ENCODE measurements at regions not wholly inside any gene's neighbourhood (a gene's known extent, or its start where the extent isn't known, plus 50 kb on each side); places are given as distances from the start of the nearest gene placed in this dataset.

GRCh38 chr13:69595181-69595580, 512.4 kb upstream of the ATXN8OS start:
- Histone ChIP-seq H3K27ac (no peak overlapping the region), H3K4me3 (no peak overlapping the region), H3K4me1 (no peaks in the 10 kb centered on the region), H3K9me3 (no peaks in the 10 kb centered on the region), H3K36me3 (no peaks in the 10 kb centered on the region), H3K27me3 (no peaks in the 10 kb centered on the region)
- 67 to 79% methylated on average over 1 of the region's 1 CpG for WGBS, 2 donors
- no peak for TF ChIP-seq CTCF (IDR thresholded peaks at IDR 0.05)
- DNase-seq (no peak), ATAC-seq (no peak)
- intact Hi-C loops (cut with DNase I): no loop called here

GRCh38 chr13:69591437-69591836, 516.2 kb upstream of the ATXN8OS start:
- DNase-seq (no peak), ATAC-seq (no peak)
- no peaks in the 10 kb centered on the region for H3K9me3 ChIP-seq
- H3K27ac ChIP-seq: no peak overlapping the region
- intact Hi-C loops (cut with DNase I): no loop called here
- H3K4me3 ChIP-seq: no peak overlapping the region
- 73 to 81% methylated on average over 2 of the region's 2 CpGs for WGBS, 2 donors
- no peaks in the 10 kb centered on the region for H3K36me3 ChIP-seq
- no peak for TF ChIP-seq CTCF (IDR thresholded peaks at IDR 0.05)
- H3K4me1 ChIP-seq: no peaks in the 10 kb centered on the region
- no peaks in the 10 kb centered on the region for H3K27me3 ChIP-seq

GRCh38 chr13:69589531-69590235, 517.9 kb upstream of the ATXN8OS start:
- no peak overlapping the region for H3K4me3 ChIP-seq
- DNase-seq: no peak
- H3K9me3 ChIP-seq: no peaks in the 10 kb centered on the region
- ATAC-seq: no peak
- WGBS, 2 donors: 67 to 78% methylated on average over 5 of the region's 5 CpGs
- no peaks in the 10 kb centered on the region for H3K27me3 ChIP-seq
- H3K27ac ChIP-seq: no peak overlapping the region
- H3K4me1 ChIP-seq: no peaks in the 10 kb centered on the region
- no peak for TF ChIP-seq CTCF (IDR thresholded peaks at IDR 0.05)
- H3K36me3 ChIP-seq: no peaks in the 10 kb centered on the region
- intact Hi-C loops (cut with DNase I): no loop called here

GRCh38 chr13:69585656-69586055, 522.0 kb upstream of the ATXN8OS start:
- Histone ChIP-seq H3K4me1 (no peaks in the 10 kb centered on the region), H3K27me3 (no peaks in the 10 kb centered on the region), H3K4me3 (no peak overlapping the region), H3K36me3 (no peaks in the 10 kb centered on the region), H3K27ac (no peak overlapping the region), H3K9me3 (no peaks in the 10 kb centered on the region)
- no peak for TF ChIP-seq CTCF (IDR thresholded peaks at IDR 0.05)
- intact Hi-C loops (cut with DNase I): no loop called here
- DNase-seq (no peak), ATAC-seq (no peak)
- WGBS, 2 donors: 72 to 83% methylated on average over 1 of the region's 1 CpG

All from heart right ventricle (tissue), 16 donors.